ENCODE measurements at regions not wholly inside any gene's neighbourhood (a gene's known extent, or its start where the extent isn't known, plus 50 kb on each side); places are given as distances from the start of the nearest gene placed in this dataset.

DNA sequence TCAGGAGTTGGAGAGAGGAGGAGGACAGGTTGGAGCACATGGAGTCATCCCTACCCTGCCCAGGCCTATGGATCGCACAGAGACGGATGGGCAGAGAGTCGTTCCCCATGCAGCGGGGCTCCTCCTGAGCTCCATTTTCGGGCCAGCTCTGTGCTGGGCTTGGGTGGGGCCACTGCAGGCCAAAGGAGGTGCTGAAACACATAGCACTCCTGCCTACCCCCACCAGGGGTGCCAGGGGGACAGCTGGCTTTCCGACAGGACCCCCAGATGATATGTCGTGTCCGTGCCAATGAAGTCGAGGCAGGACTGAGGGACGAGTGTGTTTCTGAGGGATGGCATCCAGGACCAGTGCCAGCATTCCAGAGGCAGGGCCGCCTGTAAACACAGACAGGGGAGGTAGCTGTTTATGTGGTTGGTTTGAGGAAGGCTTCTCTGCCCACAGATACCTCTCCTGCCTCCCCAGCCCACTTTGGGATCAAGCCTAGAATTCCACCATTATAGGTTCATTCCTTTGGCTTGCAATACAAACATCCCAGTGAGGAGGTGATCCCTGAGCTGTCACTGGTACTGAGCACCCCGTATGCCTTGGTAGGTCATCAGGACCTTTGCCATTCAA lies 116.6 kb downstream of the GLI2 start:
- DNase-seq (ENCODE audit: low read depth): no peak

DNA sequence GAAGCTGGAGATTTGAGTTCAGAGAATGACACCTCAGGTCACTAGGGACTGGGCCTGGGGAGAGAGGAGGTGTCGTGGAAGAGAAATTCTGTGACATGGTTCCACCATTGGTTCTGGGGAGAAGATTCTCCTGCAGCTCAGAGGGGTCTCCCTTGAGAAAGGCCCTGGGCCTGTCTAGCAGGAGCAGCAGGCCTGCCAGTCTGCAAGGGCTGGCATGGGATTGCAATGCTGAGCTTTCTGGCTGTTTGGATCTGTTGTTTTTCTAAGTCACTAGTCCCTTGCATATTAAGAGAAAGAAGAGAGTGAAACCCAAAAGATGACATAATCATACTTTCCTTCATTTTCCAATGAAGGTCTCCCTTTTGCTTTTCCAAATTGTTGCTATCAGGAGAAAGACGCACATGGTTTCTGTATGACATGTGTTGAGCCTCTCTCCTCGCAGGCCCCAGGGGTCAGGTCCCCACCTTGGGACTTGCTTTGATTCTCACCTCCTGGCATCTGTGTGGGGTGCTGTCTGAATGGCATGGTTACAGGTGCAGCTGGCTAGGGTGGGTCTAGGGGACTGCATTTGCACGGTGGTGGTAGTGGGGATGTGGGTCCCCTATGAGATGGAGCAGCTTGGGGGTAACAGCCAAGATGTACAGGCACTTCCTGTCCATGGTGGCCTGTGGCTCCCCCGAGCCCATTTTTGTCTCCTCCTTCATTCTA lies 117.8 kb downstream of the GLI2 start:
- DNase-seq (ENCODE audit: low read depth): no peak

DNA sequence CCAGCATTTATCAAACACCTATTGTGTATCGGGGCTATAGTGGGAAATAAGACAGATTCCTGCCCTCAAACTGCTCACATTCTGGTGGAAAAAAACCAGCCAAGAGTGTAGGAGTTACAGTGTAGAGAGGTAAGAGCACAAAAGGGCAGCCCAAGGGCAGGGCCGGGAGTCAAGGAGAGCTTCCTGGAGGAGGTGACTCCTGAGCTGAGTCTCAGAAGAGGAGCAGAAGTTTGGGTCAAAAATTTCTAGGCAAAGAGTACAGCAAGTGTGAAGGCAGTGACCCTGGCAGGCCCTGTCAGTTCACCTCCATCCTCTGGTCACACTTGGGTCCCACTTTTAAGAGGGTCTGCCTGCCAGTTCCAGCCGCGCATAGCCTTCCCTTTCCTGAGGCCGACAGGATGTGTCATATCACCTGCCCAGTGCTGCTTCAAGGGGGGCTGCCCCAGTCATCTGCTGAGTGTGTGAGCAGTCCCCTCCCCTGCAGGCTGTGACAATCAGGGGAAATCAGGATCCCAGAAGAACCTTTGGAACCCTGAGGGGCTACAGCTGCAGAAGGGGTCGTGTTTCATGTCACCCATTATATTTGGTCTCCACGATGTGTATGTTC lies 118.4 kb downstream of the GLI2 start:
- DNase-seq (ENCODE audit: low read depth): no peak

DNA sequence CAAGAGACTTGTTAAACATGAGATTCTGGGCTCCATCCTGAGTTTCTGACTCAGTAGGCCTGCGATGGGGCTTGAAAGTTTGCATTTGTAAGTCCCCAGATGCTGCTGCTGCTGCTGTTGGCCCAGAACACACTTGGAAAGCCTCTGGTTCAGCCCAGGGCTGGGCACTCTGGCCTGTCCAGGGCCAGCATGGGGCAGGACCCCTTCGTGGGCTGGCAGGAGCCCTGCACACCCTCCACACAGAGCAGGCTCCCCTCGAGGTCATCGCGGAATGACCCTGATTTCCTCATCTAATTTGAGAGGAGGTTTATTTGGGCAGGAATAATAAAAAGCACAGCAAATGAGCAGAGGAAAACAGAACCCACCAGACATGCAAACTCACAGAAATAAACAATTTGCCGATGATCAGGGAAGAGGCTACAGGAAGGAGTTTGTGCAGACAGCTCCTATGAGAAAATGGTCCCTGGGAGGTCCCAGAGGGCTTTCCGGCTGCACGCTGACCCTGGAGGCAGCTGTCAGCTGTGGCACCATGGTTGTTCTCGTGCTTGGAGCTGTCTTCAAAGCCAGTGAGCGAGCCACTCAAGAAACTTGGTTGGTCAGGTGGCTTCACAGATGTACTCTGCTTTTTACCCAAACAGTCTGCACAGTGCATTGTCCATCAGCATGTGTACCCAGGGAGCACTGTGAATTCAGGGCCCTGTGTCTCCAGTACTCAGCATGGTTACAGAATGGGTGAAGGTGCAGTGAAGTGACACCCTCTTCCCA lies 119.3 kb downstream of the GLI2 start:
- no peak for DNase-seq (ENCODE audit: low read depth)

DNA sequence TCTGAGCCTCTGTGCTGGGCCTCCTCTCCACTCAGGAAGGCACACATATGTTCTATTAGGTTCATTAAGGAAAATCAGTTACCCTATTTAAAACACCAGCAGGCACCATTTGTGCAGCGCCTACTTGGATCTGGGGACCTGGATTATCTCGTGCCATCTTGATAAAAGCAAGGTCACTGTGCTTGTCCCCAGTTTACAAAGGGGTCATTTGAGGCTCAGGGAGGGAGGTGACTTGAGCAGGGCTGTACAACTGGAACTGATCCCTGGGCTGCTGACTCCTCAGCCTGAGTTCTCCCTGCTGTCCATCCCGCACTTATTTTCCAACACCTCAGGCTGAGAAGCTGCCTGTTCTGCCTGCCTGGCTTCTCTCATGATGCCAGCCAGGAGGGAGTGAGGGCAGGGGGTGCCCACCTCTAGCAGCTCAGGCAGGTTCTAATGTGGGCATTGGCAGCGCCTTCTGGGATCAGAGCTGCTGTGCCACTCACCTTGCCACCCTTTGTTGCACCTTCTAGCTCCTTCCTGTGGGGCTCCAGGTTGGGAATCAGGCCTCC lies 120.3 kb downstream of the GLI2 start:
- no peak for DNase-seq (ENCODE audit: low read depth)

DNA sequence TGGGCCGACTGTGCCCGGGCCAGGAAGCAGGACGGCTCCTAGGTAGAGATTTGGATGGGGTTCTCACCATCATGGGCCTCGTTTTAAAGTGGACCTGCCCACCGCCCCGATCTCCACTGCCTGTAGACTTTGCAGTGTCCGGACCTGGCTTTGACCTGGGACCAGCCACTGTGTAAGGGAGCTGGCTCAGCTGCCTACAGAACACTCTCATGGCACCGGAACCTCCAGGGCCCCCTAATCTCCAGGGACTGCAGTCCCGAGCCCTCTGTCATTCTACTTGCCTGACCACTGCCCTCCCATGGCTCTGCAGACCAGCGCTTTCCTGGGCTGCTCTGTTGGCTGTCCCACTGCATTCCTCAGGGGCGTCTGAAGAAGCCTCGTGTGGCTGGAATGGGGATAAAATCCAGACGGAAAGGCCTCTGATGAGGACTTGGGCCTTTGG lies 120.8 kb downstream of the GLI2 start:
- DNase-seq (ENCODE audit: low read depth): peak; percentile 5

DNA sequence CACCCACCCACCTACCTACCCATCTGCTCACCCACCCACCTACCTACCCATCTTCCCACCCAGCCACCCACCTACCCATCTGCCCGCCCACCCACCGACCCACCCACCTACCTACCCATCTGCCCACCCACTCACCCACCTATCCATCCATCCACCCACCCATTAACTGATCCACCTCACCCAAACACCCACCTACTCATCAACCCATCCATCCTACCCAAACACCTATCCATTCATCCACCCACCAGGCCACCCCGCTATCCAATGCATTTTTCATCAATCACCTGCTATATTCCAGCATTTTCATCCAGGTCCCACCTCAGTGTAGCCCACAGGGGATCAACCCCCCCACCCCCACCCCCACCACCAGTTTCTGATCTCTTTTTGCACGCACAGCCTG lies 121.8 kb downstream of the GLI2 start:
- DNase-seq (ENCODE audit: low read depth): no peak

DNA sequence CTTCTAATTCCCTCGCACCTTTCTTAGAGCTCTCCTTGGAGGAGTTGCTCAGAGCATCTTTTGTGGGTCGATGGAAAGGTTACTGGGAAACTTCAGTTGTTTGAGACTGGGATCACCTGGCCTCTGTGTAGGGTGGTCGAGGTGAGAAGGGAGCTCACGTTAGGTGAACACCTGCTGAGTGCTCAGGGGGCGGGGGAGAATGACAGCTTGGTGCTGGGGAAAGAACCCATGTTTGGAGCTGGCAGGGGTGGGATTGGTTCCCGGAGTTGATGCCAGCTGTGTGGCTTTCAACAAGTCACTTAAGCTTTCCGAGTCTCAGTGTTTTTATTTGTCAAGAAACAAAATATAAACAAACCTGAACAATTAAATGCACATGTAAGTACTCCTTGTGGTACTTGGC lies 122.3 kb downstream of the GLI2 start:
- no peak for DNase-seq (ENCODE audit: low read depth)

DNA sequence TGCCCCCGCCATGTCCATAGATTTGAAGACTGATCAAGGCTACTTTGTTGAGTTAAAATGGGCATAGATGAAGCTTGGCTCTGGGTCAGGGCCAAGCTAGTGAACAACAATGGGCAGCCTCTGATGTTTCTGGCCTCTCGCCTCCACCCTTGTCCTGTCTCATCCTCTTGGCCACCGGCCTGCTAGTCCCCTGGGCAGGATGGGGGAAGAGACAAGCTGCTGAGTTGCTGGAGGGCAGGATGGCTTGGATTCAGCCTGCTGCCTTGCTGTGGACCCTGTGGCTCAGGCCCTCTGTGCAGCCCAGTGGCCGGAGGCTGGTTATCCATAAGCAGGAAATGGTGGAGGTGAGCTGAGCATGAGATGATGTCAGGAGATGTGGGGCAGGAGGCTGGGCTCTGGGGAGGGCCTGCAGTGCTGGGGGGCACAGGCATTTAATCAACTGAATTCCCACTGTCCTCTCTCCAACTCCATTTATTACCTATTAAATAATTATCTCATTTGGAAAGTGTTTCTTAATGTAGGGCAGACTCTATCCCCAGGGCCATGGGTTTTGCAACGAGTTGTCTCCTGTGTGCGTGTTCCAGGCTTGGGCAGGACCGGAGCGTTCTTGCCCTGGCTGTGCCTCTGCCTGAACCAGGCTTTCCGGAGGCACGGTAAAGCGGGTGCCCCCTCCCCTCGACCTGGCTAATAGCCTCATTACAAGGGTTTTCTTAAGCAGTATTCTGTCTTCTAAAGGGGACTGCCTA lies 122.9 kb downstream of the GLI2 start:
- no peak for DNase-seq (ENCODE audit: low read depth)

DNA sequence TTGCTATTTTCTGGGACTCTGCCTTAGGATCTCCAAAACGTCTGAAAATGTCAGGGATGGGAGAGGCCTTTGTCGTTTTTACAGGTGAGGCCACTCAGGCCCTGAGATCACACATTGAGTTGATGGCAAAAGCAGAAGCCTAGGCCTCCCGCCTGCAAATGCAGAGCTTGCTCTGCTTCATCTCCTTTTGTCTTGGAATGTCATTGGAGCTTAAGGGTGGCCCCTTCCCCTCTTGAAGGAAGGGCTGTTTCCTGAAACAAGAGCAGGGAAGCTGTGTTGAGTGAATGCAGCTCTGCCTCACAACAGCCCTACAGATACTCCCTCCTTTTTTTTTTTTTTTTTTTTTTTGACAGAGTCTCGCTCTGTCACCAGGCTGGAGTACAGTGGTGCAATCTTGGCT lies 123.5 kb downstream of the GLI2 start:
- no peak for DNase-seq (ENCODE audit: low read depth)

DNA sequence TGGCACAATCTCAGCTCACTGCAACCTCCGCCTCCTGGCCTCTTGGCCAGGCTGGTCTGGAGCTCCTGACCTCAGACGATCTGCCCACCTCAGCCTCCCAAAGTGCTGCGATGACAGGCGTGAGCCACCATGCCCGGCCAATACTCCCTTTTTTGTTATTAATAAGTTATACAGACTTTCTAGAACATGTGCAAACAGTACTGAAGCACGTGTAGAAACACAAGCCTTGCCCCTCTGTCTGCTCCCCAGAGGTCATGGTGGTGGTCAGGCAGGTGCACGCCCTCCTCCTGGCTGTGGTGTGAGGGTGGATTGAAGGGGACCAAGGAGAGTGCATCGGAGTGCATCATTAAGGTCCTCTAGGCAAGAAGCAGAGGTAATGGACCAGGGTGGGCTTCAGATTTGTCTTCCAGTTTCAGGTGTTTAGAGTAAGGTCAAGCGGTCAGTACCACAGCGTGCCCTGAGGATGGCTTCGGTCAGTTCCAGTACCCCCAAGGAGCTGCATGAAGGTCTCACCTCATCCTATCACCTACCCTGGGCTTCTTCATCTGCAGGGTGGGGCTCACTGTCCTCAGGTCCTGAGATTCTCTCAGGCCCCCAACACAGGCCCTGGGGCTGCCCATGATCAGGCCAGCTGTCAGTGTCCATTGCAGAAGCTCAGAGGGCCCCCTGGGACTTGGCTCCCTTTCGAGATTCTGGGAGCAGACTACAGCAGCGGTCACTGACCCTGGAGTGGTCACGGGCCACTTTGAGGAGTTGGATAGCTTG lies 124.3 kb downstream of the GLI2 start:
- DNase-seq (ENCODE audit: low read depth): no peak

DNA sequence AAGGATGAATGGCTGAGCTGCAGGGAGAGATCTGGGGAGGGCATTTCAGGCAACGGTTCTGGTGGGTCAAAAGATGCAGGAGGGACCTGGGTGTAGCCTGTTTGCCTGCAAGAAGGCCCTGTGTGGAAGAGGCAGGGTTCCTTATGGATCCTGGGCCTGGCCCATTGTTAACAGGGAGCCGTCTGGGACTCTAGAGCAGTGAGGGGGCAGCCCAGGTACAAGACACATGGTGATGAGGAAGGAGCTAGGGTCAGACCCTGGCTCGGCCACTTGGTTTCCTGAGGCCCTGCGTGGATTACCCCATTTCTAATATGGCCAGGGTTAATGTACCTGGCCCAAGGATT lies 124.9 kb downstream of the GLI2 start:
- no peak for DNase-seq (ENCODE audit: low read depth)

DNA sequence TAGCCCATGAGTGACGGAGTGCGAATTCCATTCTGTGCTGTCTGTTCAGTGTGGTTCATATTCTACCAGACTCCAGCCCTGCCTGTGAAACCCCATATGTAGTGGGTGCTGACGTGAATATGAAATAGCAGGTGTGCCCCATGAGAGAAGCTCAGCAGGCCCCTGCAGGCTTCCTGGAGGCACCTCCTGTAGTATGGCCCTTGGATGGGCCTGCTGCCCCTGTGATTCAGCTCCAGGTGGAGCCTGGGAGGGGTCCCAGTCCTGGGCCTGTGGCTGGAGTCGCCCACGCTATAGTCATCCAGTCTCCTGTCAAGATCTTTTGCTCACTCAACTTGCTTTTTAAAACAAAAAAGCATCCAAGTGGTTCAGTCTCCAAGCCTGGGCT lies 125.5 kb downstream of the GLI2 start:
- DNase-seq (ENCODE audit: low read depth): no peak

DNA sequence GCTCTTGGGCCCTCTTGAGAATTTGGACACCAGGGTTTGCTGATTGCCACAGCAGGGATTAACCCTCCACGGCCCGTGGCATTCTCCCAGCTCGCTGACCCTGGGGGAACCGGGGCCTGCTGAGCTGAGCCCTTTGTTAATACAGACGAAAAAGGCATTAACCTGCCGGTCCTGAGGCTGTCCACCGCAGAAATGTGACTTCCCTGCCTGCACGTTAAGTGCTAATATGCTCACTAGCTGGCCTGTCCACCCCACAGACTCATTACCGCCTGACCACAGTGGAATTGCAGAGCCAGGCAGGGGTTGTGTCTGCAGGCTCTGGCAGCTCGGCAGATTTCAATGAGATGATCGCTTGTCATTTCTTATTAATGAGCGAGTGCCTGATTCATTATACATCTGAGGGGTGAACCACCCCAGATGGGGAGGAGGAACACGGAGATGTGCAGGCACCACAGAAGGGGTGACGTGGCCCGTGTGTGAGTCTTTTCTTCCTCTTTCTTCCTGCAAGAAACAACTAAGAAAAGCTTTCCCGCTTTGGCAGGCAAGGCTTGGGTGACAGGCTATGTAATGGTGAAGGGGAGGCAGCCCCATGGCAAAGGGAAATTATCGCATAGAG lies 126.0 kb downstream of the GLI2 start:
- no peak for DNase-seq (ENCODE audit: low read depth)

DNA sequence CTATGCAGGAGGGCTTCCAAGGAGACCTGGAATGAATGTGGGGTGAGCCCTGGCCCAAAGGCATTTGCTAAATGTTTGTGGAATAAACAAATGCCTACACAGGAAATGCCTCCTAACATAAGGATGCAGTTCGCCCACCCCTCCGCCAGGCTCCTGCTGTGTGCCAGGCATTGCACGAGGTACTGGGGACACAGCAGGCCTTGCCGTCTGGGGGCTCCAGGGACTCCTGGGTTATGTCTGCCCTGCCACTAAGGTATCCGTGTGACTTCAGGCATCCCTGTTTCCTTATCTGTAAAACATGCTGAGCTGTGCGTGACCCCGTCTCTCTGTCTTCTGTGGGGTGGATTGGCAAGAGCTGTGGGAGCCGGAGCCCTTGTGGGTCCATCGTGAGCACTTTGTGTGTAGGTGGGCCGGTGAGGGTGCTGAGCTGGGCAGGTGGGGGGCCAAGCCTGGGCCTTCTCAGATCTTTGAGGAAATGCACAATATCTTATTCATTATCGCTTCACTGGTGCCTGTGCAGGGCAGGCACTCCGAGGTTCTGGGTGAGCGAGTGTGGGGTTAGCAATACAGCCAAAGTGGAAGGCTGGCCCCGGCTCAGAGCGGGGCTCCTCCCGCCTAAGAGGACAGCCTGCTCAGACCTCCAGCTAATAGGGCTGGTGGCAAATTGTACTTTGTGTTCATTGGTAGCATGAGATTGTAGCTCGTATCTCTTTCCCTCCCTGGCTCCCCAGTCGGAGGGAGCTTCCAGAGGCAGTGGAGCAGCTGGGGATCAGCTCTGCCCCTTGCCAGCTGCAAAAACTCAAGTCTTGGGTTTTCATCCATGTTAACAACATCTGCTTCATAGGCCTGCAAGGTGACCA lies 126.8 kb downstream of the GLI2 start:
- DNase-seq (ENCODE audit: low read depth): no peak

DNA sequence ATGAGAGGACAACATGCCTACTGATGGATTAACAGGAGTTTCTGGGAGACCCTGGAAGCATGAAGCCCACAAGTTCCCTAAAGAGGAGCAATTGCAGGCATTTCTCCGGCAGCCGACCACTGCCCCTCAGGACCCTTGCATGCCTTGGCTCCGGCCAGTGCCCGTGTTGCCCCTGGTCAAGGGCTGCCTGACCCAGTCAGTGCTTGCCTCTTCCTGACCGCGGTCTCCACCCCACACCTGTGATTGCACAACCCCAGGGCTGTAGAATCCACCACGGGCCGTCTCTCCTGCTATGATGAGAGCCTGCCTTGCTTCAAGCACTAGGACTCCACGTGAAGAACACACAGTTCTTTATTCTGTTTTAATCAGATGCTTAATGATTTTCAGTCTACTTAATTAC lies 127.5 kb downstream of the GLI2 start:
- no peak for DNase-seq (ENCODE audit: low read depth)

DNA sequence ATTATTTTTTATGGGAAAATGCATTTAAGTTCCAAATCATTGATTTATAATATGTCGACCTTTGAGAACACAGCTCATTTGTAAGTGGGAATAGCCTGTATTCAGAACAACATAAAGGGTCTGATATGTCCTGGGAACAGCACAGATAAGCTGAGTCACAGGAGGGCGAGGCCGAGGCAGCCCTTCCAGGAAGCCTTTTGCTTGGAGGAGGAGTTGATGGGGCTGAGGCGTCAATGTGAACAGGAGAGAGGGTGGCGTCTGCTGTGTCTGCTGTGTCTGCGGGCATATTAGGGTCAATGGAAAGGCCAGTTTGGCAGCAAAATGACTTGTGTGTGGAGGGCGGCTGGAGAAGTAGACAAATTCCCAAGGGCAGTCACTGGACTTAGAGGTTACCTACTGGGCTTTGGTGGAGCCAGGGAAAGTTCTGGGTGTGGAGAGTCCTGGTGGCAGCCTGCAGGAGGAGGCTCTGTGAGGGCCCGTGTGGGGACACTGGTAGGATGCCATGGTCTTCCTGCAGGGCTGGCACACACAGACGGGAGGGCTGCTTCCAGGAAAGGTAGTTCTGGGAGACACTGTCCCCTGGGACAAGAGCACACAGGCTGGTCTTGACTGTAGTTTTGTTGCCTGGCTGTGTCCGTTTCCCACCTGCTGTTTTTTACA lies 128.1 kb downstream of the GLI2 start:
- peak; percentile 53 for DNase-seq (ENCODE audit: low read depth)

DNA sequence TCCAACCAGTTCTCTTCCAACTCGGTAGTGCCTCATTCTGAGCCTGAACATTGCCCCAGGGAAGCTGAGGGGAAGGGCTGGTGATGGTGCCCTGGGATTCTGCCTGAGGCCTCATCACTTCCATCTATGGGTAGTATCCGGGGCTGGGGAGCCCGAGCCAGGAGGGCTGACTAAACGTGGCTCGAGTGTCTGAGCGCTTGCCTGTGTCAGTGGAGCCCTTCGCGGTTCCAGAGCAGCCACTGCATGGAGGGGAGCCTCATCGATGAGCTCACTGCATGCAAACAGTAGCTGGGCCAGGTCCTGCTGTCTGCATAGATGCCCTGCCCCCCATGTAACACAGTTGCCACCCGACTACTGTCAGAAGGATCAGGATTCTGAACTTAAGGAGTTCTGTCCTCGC lies 129.3 kb downstream of the GLI2 start:
- no peak for DNase-seq (ENCODE audit: low read depth)

DNA sequence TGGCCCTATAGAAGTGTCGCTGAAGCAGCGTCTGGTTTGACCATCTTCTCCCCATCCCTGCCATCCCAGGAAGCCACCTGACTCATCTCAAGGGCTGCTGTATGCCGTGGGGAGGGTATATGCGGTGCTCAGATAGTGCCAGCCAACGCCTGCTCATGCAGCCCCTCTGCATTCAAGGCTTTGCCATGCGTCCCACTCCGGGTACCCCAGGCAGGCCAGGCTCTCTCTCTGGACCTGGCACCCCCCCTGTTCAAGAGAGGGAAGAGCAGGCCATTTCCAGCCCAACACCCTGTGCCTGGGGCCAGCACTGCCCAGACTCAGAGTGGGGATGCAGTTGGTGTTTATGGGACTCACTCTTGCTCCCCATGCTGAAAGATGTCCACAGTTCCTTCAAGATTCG lies 130.0 kb downstream of the GLI2 start:
- DNase-seq (ENCODE audit: low read depth): no peak

Data from LHCN-M2 (cell line).